ENCODE measurements at regions not wholly inside any gene's neighbourhood (a gene's known extent, or its start where the extent isn't known, plus 50 kb on each side); places are given as distances from the start of the nearest gene placed in this dataset.

GRCh38 chr17:17410357-17410756, 66.4 kb upstream of the MED9 start:
- no peak overlapping the region for H2AFZ ChIP-seq (ENCODE audit: low read length)
- H3K9me3 ChIP-seq (ENCODE audit: low read depth, low read length), result no peaks in the 10 kb centered on the region
- H4K20me1 ChIP-seq (ENCODE audit: insufficient read depth, low read length), result no peaks in the 10 kb centered on the region
- no peak overlapping the region for H3K4me2 ChIP-seq (ENCODE audit: insufficient read depth, low read length)
- no peak for DNase-seq (ENCODE audit: insufficient read length, low spot score, missing footprints)
- no peaks in the 10 kb centered on the region for H3K27me3 ChIP-seq (ENCODE audit: insufficient read depth, low read length)
- no peak overlapping the region for H3K4me3 ChIP-seq (ENCODE audit: insufficient read depth, low read length)
- TF ChIP-seq CTCF (IDR thresholded peaks at IDR 0.05; ENCODE audit: extremely low read depth, low read depth, low read length), result no peak
- H3K4me1 ChIP-seq (ENCODE audit: insufficient read depth, low read length), result peaks cover 44% of the 10 kb centered on the region
- H3K79me2 ChIP-seq (ENCODE audit: insufficient read depth, low read length), result no peaks in the 10 kb centered on the region
- no peak overlapping the region for H3K27ac ChIP-seq (ENCODE audit: low read depth, low read length)
- H3K36me3 ChIP-seq (ENCODE audit: insufficient read depth, low read length), result no peaks in the 10 kb centered on the region

DNA sequence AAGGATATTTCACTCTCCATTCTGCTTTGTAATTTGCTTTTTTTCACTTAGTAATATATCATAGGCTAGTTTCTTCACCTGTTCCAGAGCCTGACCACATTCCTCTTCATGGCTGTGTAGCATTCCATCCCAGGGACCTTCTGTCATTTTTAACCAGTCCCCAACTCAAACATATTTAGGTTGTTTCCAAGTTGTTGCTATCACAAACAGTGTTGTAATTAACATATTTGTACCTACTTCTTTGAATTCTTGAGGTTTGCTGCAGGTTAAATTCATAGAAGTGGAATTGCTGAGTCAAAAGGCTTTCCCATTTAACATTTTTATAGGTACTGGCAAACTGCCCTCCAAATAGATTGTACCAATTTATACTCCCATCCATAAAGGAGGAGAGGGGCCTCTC, 65.1 kb upstream of the MED9 start:
- no peaks in the 10 kb centered on the region for H3K9me3 ChIP-seq (ENCODE audit: low read depth, low read length)
- no peak for DNase-seq (ENCODE audit: insufficient read length, low spot score, missing footprints)
- no peak overlapping the region for H3K4me3 ChIP-seq (ENCODE audit: insufficient read depth, low read length)
- no peaks in the 10 kb centered on the region for H3K36me3 ChIP-seq (ENCODE audit: insufficient read depth, low read length)
- no peak for TF ChIP-seq CTCF (IDR thresholded peaks at IDR 0.05; ENCODE audit: extremely low read depth, low read depth, low read length)
- peak overlapping the region; percentile 83 for H3K27ac ChIP-seq (ENCODE audit: low read depth, low read length)
- peaks cover 57% of the 10 kb centered on the region for H3K4me1 ChIP-seq (ENCODE audit: insufficient read depth, low read length)
- H3K79me2 ChIP-seq (ENCODE audit: insufficient read depth, low read length), result no peaks in the 10 kb centered on the region
- H3K4me2 ChIP-seq (ENCODE audit: insufficient read depth, low read length), result no peak overlapping the region
- H4K20me1 ChIP-seq (ENCODE audit: insufficient read depth, low read length), result no peaks in the 10 kb centered on the region
- H3K27me3 ChIP-seq (ENCODE audit: insufficient read depth, low read length), result no peaks in the 10 kb centered on the region
- H2AFZ ChIP-seq (ENCODE audit: low read length), result no peak overlapping the region

DNA sequence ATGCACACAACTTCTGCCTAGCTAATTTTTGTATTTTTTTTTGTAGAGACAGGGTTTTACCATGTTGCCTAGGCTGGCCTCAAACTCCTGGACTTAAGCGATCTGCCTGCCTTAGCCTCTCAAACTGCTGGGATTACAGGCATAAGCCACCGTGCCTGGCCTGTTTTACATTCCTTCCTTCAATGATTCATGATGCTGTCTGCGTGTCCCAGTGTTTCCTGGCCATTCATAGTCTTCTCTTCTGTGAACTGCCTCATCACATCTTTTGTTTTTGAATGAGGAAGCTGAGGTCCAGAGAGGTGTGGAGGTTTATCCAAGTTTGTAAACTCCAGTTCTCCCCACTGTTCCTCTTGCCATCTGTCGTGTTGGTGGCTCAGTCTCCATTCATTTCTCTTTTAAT, 64.5 kb upstream of the MED9 start:
- H3K4me3 ChIP-seq (ENCODE audit: insufficient read depth, low read length), result no peak overlapping the region
- peak overlapping the region; percentile 83 for H3K27ac ChIP-seq (ENCODE audit: low read depth, low read length)
- no peaks in the 10 kb centered on the region for H4K20me1 ChIP-seq (ENCODE audit: insufficient read depth, low read length)
- no peaks in the 10 kb centered on the region for H3K27me3 ChIP-seq (ENCODE audit: insufficient read depth, low read length)
- no peaks in the 10 kb centered on the region for H3K9me3 ChIP-seq (ENCODE audit: low read depth, low read length)
- no peak for DNase-seq (ENCODE audit: insufficient read length, low spot score, missing footprints)
- no peaks in the 10 kb centered on the region for H3K79me2 ChIP-seq (ENCODE audit: insufficient read depth, low read length)
- H3K4me1 ChIP-seq (ENCODE audit: insufficient read depth, low read length), result peaks cover 60% of the 10 kb centered on the region
- H2AFZ ChIP-seq (ENCODE audit: low read length), result no peak overlapping the region
- no peaks in the 10 kb centered on the region for H3K36me3 ChIP-seq (ENCODE audit: insufficient read depth, low read length)
- TF ChIP-seq CTCF (IDR thresholded peaks at IDR 0.05; ENCODE audit: extremely low read depth, low read depth, low read length), result no peak
- H3K4me2 ChIP-seq (ENCODE audit: insufficient read depth, low read length), result peak overlapping the region; percentile 7

DNA sequence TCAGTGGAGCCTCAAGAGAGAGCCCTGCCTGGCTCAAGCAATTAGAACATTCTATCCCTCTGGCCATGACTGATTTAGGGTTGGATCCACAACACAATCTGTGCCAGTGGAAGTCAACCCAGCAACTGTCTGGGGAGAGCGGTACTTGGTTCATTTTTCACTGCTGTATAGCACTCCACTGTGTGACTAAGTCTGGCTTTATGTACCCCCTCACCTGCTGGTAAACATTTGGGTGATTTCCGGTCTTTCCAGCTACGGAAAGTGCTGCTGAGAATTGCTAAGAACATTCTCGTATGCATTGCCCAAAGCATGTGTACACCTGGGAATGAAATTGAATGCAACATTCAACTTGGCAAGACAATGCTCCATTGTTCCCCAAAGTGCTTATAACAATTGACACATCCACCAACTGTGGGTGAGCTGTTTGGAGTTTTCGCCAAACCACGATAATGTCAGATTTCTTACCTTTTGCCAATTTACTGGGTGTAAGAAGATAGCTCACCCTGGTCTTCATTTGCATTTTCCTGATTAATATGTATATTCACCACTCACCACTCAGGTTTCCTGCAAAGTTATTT, 63.5 kb upstream of the MED9 start:
- peak overlapping the region; percentile 93 for H3K27ac ChIP-seq (ENCODE audit: low read depth, low read length)
- H4K20me1 ChIP-seq (ENCODE audit: insufficient read depth, low read length), result no peaks in the 10 kb centered on the region
- peak overlapping the region; percentile 11 for H2AFZ ChIP-seq (ENCODE audit: low read length)
- H3K4me2 ChIP-seq (ENCODE audit: insufficient read depth, low read length), result peak overlapping the region; percentile 82
- no peaks in the 10 kb centered on the region for H3K36me3 ChIP-seq (ENCODE audit: insufficient read depth, low read length)
- no peaks in the 10 kb centered on the region for H3K79me2 ChIP-seq (ENCODE audit: insufficient read depth, low read length)
- peaks cover 59% of the 10 kb centered on the region for H3K4me1 ChIP-seq (ENCODE audit: insufficient read depth, low read length)
- no peaks in the 10 kb centered on the region for H3K9me3 ChIP-seq (ENCODE audit: low read depth, low read length)
- DNase-seq (ENCODE audit: insufficient read length, low spot score, missing footprints), result no peak
- TF ChIP-seq CTCF (IDR thresholded peaks at IDR 0.05; ENCODE audit: extremely low read depth, low read depth, low read length), result no peak
- no peak overlapping the region for H3K4me3 ChIP-seq (ENCODE audit: insufficient read depth, low read length)
- no peaks in the 10 kb centered on the region for H3K27me3 ChIP-seq (ENCODE audit: insufficient read depth, low read length)
